K562 (cell line): ENCODE measurements at regions not wholly inside any gene's neighbourhood (a gene's known extent, or its start where the extent isn't known, plus 50 kb on each side); places are given as distances from the start of the nearest gene placed in this dataset.

Source experiments
- CTCF ChIP-seq, 3 experiments: IDR thresholded peaks in 2 of 3; conservative IDR thresholded peaks in 1 of 3; 2 replicates each; pipeline ENCODE4 v1.5.1; 2011 to 2012; ENCODE audit warnings: low read length in 3 of 3, mild to moderate bottlenecking in 3 of 3, control low read depth in 2 of 3, improper control_type of control experiment in 1 of 3, inconsistent platforms in 1 of 3, low read depth in 1 of 3, mixed read lengths in 1 of 3, moderate library complexity in 1 of 3; ENCODE audit not compliant: insufficient read depth in 2 of 3
- DACH1 ChIP-seq: fragments of 450-650 bp; IDR thresholded peaks from 2 replicates; pipeline ENCODE4 v1.6.1; 2018; ENCODE audit not compliant: partially characterized antibody
- MTA1 ChIP-seq: fragments of 450-650 bp; IDR thresholded peaks from 2 replicates; pipeline ENCODE4 v1.6.1; 2017; ENCODE audit warnings: borderline replicate concordance
- NONO ChIP-seq, 2 experiments: fragments of 200-400 bp in 1 of 2; fragments of 450-650 bp in 1 of 2; formaldehyde crosslinking in 1 of 2; IDR thresholded peaks; 2 replicates each; pipeline ENCODE4 v1.6.1; 2017; ENCODE audit warnings: low read depth in 2 of 2, mild to moderate bottlenecking in 2 of 2, moderate library complexity in 2 of 2, low read length in 1 of 2
- NR1H2 ChIP-seq: sonication (generic); formaldehyde crosslinking; IDR thresholded peaks from 2 replicates; pipeline ENCODE4 v1.4.0; 2020; ENCODE audit warnings: mild to moderate bottlenecking, missing genetic modification reagents
- POLR2A ChIP-seq: fragments of 450-650 bp; conservative IDR thresholded peaks from 2 replicates; pipeline ENCODE4 v1.6.1; 2016
- POLR2AphosphoS5 ChIP-seq: IDR thresholded peaks from 2 replicates; pipeline ENCODE4 v1.6.1; 2011; ENCODE audit warnings: mild to moderate bottlenecking, low read depth, low read length, moderate library complexity; ENCODE audit not compliant: control insufficient read depth, insufficient read depth
- ZBTB49 ChIP-seq: sonication (generic); formaldehyde crosslinking; IDR thresholded peaks from 2 replicates; pipeline ENCODE4 v1.8.0; 2022; ENCODE audit warnings: missing genetic modification reagents, mild to moderate bottlenecking, borderline replicate concordance
- ZBTB7A ChIP-seq: IDR thresholded peaks from 2 replicates; pipeline ENCODE4 v1.6.1; 2011; ENCODE audit warnings: low read depth, mild to moderate bottlenecking, low read length, moderate library complexity, borderline replicate concordance; ENCODE audit not compliant: control insufficient read depth
- ZNF717 ChIP-seq: fragments of 250-450 bp; sonication (Bioruptor Pico); IDR thresholded peaks from 2 replicates; pipeline ENCODE4 v1.5.0; 2021

GRCh38 chr12:105590571-105590970 is 260.1 kb downstream of the C12orf75 start:
- TF ChIP-seq POLR2A (no peak), CTCF (IDR thresholded peaks at IDR 0.05 in 2 of 3, conservative IDR thresholded peaks at IDR 0.05 in 1 of 3; ENCODE audit: insufficient read depth in 2 of 3, low read depth in 1 of 3, low read length in 3 of 3) (no peak), DACH1 (no peak), ZBTB49 (CRISPR knock-in tag) (no peak), POLR2AphosphoS5 (no peak), NR1H2 (CRISPR knock-in tag) (no peak), ZNF717 (CRISPR knock-in tag) (no peak), NONO (IDR thresholded peaks at IDR 0.05; ENCODE audit: low read depth in 2 of 2, low read length in 1 of 2) (no peak), MTA1 (no peak), ZBTB7A (no peak)
